Stimulated activated CD4-positive, alpha-beta T cell treated with anti-CD3 and anti-CD28 coated beads, Interleukin-1b, Interleukin-23, amount 100 ng/mL, for 24 hours (primary cell): ENCODE measurements at regions not wholly inside any gene's neighbourhood (a gene's known extent, or its start where the extent isn't known, plus 50 kb on each side); places are given as distances from the start of the nearest gene placed in this dataset.

Experiments used
- DNase-seq, 4 experiments: peaks; one replicate each; pipeline ENCODE4 v3.0.0-alpha.2; 2020; ENCODE audit warnings: low read depth in 4 of 4, low spot score in 1 of 4

DNA sequence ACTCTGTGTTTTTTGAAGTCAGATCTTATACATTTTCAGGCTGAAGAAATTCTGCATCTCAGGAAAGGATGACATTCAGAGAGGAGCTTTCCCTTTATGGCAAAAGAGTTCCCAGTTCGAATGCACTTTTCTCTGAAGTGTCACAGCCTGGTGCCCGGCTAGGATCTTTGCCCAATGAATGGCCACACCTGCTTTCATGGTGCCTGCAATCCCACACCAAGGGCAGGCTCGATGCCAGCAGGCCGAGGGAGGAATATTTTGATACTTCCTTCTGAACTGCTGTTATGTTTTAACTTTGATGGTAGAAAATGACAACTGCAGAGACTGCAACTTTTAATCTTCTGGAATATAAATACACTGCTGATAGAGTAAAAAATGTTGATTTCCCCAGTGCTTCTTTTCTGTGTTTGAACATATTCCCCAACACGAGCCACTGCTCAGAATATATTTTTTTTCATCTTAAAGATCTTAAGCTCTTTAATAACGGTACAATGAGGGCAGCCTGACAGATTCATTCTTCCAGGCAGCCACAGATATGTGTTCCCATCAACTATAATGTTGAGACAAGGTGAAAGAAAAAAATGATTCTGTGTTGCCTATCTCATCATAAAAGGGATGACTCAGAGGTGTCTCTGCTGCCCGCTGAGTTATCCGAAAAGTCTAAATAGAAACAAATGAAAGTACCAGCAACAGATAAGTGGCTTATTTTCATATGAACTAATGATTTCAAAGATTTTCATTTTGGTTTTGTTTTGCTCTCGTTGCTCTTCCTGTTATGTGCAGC is 848.5 kb downstream of the DCDC2C start:
- no peak for DNase-seq

DNA sequence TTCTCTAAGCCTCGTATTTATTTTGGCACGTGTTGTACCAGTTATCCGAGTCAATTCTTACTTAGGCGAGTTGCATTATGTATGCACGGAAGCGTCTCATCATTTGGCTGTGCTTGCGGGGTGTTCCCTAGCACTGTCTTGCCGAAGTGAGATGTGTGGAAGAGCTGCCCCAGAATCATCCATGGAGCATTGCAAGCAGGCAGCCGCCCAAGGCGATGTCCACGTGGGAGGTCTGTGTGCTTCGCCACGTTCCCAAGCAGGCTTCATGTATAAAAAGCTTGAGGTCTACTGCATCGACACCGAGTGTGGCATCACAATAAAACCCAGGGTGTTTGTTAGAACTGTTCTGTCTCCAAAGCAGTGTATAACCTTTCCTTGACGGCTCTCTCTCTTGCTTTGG is 849.9 kb downstream of the DCDC2C start:
- no peak for DNase-seq

DNA sequence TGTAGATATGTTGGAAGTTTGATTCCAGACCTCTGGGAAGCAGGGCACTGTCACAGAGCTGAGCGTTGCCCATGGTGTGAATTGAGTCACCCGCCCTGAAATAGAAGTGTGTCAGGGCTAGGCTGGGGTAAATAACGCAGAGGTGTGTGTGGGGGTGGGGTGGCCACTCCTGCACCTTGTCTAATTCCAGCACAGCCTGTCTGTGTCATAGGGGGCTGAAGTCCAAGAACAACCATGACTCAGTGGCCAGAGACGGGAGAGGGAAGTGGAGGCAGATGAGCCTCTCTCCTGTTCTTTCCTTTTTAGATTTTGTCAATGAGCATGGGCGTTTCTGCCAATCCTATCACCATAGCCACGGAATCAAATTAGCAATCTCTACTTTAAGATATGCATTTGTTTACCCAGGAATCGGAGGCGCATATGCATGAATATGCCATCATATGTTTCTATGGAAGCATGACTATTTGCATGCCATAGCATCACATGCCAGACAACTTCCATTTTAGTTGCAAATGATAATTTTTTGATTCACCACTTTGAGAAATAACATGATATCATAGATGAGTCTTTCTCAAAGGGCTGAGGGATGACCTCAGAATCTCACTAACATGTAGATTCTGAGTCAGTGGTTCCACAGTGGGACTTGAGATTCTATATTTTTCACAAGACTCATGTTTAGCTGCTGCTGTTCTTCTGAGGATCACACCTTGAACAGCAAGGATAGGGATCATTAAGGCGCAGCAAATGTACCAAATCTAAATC is 852.9 kb downstream of the DCDC2C start:
- DNase-seq: no peak

DNA sequence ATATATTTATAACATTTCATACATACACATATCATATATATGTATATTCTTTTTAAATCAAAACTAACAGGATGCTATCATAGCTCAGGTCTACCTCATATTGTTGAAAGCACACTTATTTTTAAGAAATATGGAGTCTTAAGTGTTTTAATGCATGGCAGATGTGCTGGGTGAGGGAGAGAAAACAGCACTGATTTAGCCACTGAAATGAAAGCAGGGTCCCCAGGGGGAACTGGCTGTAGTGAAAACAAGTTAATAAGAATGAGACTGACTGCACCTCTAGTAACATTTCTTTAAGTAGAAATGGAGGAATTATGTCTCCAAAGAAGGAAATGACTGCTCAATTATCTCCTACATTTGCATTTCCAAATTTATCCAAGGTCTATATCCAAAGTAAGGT is 857.8 kb downstream of the DCDC2C start:
- no peak for DNase-seq

DNA sequence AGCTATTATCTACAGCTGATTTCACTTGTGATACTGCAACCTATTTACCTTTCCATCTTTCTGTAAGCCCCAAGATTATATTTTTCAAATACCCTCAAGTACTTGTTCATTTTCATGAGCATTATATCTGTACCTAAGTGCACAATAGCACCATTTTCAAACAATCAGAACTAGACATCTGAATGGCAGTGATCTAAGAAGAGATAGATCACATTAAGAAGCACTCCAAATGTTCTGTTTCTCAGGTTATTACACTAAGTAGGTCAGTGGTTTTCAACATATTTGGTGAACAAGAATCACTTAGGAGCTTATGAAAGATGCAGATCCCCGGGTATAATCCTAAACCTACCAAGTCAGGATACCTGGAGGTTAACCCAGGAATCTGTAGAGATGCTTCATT is 872.7 kb downstream of the DCDC2C start:
- no peak for DNase-seq

DNA sequence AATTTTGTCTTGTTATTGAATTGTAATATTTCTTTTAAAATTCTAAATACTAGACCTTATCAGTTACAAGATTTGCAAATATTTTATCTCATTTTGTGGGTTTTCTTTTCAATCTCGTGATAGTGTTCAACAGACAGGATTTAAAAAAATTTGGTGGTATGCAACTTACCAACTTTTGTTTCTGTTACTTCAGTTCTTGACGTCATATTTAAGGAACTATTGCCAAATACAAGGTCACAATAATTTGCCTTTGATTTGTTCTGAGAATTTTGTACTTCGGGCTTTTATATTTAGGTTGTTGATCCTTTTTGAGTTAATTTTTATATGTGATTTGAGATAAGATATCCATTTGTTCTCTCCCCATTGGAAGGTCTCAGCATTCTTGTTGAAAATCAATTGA is 876.6 kb downstream of the DCDC2C start:
- no peak for DNase-seq

DNA sequence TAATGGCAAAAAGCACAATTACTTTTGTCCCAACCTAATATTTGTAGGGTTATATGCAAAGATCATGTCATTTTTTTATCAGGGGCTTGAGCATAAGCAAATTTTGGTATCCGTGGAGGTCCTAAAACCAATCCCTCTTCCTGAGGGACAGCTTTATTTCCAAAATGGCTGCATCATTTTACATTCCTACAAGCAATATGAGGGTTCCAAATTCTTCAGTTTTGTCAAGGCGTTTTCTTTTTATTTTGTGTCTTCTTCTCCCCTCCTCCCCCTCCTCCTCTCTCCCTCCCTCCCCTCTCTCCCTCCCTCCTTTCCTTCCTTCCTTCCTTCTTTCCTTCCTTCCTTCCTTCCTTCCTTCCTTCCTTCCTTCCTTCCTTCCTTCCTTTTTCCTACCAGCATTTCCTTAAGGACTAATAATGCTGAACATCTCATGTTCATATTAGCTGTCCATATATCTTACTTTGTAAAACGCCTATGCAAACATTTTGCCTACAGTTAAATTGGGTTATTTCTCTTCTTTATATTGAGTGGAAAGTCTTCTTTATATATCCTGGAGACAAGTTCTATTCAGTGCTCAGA is 881.8 kb downstream of the DCDC2C start:
- DNase-seq: no peak

DNA sequence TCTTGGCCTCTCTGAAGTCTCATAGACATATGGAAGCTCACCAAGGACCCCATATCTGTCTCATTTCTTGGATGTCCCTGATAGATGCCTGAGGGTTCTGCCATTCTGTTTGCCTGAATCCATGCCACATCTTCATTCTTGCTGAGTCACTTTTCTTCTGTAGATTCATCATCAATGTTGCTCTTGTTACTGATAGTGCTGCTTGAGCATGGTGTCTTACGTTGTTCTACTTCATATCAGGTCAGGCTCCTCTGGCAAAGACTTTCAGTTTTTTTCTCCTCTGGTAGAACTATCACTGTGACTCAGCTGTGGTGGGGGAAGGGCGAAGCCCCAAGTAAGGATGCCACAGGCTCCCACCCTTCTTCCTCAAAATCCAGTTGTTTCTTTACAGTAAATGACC is 885.2 kb downstream of the DCDC2C start:
- no peak for DNase-seq

DNA sequence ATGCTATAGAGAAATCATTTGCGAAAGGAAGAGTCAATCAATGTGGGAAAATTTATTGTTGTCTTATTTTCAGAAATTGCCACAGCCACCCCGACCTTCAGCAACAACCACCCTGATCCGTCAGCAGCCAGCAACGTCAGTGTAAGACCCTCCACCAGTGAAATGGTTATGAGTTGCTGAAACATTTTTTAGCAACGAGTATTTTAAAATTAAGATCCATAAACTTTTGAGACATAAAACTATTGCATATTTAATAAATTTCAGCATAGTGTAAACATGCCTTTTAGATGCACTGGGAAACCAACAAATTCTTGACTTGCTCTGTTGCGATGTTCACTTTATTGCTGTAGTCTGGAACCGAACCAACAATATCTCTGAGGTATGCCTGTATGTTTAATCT is 887.9 kb downstream of the DCDC2C start:
- DNase-seq: no peak

DNA sequence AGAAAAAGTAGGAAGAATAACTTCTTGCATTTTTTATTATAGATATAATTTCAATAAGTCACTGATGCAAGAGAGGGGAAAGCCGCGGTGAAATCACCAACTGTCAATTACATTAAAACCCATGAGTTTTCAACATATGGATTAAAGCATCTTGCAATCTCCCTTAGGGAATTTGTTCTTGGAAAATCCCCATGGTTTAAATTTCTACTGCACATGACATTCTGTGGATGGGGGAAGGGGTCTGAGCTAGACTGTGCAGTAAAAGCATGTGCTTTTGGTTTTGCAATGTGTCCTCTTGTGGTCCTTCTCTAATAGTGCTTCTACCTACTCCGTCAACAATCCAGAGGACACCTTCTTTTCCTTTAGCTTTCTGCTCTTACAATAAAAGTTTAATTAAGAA is 894.0 kb downstream of the DCDC2C start:
- DNase-seq: no peak

DNA sequence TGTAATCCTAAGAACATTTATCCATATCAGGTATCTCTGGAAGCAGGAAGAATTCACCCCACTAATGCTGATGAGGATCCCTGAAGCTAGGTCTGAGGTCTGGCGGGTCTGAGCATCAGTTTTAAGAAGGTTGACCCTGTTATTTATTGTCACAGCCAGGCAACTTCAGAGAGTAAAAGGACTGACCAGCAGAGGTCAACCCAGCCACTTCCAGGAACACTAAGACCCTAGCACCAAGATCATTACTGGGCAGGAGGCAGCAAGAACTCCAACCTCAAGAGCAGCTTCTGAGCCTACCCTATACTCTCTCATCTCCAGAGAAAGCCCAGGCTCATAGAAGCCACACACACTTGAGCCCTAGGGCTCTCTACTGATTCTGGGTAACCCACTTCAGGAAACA is 901.4 kb downstream of the DCDC2C start:
- no peak for DNase-seq

DNA sequence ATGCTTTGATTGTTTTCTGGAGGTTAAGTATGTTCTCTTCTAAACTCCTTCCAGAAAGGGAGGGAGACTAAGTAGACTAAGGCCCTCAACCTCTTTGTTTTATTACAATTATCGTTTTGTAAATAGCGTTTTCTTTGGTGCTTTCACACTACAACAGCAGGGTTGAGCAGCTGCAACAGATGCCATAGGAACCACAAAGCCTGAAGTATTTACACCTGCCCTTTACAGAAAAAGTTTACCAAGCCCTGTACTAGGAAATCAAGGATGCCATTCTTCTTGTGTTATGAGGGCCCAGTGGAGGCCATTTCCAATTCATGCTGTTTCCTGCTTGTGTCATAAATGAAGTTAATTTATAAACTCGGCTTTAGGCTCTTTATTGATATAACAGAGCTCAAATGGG is 914.8 kb downstream of the DCDC2C start:
- DNase-seq: no peak

DNA sequence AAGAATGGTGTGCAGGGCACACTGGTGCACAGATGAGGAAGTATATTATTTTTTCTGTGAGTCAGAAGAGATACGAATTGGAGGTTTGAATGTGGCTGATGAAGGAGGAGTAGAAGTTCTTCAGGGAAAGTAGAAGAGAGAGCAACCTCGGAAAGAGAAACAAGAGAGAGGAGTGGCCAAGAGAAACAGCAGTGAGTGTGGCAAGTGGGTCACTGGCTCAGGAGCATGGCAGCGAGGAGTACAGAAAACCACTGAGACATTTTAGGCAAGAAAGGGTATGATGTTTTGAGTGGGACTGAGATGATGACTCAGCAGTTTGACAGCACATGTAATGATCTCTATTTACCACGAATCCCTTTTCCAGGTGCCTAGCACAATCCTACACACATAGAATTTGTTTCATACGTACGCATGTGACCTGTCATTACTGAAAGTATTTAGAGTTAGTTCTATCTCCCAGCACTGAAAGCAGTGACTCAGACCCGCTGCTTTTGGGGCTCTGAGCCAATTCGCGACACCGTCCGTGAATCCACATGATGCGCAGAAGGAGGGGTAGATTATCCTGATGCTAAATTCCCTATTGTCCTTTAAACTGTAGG is 915.4 kb downstream of the DCDC2C start:
- no peak for DNase-seq

DNA sequence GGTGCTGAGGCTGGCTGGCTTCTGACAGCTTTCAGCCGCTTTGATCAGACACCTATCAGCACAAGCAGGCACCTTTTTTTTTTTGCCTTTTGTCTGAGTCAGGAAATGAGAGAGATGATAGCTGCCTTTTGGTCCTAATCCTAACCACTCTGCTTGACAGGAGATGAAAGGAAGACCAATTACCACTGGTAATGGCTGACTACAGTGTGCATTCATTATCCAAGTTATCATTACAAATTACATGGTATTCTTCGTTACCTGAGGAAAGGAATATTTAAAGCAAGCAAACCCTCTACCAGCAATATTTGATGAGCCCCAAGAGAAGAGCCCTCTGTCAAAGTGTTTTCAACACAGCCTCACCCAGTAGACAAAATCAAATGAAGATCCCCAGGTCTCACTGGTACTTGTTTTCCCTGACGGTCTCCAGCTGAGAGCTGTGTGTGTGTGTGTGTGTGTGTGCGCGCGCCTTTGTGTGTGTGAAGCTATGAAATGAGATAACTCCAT is 925.7 kb downstream of the DCDC2C start:
- DNase-seq: no peak

DNA sequence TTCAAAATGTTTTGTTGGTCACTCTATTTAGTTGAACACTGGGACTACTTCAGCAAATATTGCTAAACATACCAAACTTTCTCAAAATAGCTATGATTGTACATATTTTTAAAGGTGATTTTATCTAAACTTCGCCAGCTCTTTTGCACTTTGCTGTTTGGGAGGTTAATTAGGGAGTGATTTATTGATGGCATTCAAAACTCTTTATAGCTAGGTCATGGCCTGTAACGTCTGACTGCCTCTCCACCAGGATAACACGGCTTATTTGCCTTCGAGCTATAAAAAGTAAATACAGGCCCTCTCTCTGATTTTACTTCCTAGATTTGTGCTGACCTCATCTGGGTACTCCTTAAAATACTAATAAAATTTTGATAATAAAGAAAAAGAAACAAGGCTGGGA is 931.9 kb downstream of the DCDC2C start:
- DNase-seq: no peak

DNA sequence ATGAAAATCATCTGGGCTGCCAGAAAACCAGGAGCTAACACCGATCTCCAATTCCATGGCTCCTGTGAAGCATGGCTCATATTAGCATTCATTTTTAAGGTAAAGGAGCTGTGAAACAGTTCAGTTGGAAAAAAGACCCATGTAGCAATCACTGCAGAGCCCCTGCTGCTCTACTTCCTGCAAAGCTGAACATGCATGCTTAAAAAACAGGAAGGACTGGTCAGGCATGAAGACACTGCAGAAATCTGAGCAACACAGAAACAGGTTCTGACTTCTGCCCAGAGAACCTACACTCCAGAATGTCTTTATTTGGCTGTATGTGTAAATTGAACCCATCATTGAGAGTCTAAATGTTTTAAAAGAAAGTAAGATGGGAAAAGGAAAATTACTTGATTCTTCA is 950.6 kb downstream of the DCDC2C start:
- DNase-seq: no peak

DNA sequence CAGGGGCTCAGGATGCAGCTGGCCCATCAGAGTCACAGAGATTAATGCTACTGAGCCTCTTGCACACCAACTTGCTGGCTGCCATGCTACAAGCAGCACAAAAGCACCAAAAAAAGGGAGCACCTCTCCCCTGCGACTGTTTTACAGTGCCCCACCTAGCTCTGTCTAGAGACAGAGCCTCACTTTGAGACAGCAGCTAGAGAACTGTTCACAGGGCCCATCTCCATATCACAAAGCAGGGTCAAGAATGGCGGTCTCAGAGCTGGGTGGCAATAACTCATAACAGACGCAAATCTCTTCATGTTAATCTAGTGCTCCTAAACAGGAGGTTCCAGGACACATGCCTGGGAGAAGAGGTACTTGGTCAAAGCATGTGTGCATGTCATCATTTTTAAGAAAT is 953.0 kb downstream of the DCDC2C start:
- DNase-seq: no peak

DNA sequence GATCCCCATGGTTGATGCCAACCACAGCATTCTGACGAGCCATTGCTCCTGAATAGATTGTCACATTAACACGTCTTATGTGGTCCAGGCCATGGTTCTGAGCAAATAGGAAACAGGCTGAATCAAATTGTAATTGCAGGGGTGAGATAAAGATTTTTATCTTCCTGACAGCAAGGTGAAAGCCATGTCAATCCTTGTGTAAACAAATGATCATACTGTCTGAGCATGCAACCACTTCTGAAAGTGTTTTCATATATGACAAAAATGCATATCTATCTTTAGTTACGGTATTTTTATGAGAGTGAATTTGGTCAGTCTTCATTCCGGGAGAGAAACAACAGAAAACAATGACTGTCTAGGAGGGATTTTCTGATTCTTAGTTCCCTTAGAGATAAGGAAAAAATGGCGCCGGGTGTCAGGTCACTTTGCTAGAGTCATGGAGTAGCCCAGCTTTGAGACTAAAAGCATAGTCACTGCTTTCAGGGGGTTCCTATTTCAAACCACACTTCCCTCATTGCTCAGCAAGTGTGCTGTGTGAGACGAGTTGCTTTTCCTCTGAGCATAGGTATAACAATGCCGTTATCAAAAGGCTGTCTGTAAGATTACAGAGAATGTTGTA is 958.9 kb downstream of the DCDC2C start:
- DNase-seq: no peak

DNA sequence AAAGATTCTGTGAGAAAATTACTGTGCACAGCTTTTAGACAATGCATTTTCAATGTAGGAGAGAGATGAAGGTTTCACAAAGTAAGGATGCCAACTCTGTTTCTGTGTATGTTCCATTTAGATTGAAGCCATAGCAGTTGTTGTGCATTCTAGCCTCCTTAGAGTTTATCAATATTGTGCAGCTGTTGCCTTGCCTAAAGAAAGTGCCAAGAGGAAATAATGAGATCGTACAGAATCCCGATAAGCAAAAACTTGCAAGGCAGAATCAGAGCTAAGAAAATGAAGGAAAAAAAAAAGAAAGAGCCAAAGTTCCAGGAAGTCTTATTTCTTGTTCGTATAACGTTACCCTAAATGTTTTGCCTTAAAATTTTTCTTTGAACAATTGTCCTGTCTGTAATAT is 965.0 kb downstream of the DCDC2C start:
- no peak for DNase-seq

DNA sequence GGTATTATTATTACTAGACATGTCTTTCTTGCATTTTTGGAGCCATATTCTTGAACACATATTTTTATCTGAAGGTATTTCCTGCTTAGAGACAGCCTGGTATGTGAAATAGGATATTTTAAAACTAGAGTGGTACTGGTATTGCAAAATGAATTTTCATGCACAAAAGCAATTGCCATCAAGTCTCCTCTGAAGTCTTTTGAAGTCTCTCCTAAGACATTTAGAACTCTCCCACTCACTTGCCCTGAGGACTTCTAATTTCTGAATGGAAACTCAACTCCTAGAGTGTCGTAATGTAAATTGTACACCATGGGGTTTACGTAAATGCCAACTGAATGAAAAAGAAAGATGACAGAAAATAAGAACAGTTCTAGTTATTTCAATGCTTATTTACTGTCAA is 967.0 kb downstream of the DCDC2C start:
- no peak for DNase-seq

DNA sequence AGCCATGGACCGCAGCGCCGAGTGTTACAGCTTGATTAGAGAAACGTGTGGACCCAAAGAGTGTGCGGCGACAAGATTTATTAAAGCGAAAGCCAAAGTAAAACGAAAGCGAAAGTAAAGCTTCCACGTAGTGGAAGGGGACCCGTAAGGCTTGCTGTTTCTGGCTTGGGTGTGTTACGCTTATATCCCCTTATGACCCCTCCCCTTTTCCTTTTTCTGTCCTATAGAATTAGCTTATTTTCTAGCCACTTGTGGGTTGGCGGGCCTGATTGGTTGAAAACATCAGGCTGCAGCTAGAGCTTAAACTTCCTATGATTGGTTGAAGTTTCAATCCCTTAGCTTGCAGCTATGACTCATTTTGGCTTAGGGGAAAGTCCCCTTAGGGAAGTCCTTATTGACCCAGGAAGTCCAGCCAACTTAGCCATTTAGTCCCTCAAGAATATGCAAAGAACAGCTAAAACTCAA is 969.7 kb downstream of the DCDC2C start:
- no peak for DNase-seq
